ENCODE measurements at regions not wholly inside any gene's neighbourhood (a gene's known extent, or its start where the extent isn't known, plus 50 kb on each side); places are given as distances from the start of the nearest gene placed in this dataset.

DNA sequence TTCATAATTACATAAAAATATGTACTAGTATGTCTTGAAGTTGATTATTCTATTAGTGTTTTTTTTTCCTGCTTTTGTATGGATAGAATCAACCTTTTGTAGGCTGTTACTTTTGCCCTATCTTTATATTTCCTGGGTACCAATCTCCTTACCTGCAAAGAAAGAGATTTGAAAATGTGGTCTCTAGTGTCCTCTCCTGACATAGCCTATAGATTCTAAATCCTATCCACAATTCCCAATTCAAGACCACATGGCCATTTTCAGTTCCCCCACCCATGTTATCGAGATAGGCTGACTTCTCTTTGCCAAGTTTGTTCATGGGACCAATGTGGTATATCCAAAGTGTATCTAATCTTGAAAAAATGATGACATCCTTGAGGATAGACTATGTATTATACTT lies 269.4 kb upstream of the SEMA3D start:
- Histone ChIP-seq H3K4me2 (ENCODE audit: control insufficient read depth, extremely low read depth, insufficient read depth, low read depth, low read length) (no peak overlapping the region), H3K9me3 (ENCODE audit: control insufficient read depth, low read depth, low read length) (no peaks in the 10 kb centered on the region), H3K36me3 (ENCODE audit: control insufficient read depth in 2 of 2, extremely low read depth in 1 of 2, insufficient read depth in 2 of 2, low read length in 2 of 2) (no peaks in the 10 kb centered on the region), H3K79me2 (ENCODE audit: control insufficient read depth, insufficient read depth, low read length) (no peaks in the 10 kb centered on the region), H2AFZ (ENCODE audit: control insufficient read depth, low read length) (no peak overlapping the region), H3K27ac (ENCODE audit: control insufficient read depth, insufficient read depth, low read length) (no peak overlapping the region), H3K27me3 (ENCODE audit: control insufficient read depth, extremely low read depth, insufficient read depth, low read length) (no peaks in the 10 kb centered on the region), H3K9ac (ENCODE audit: control insufficient read depth, extremely low read depth, insufficient read depth, low read length) (no peak overlapping the region), H3K4me1 (ENCODE audit: control insufficient read depth, extremely low read depth, insufficient read depth, low read length) (no peaks in the 10 kb centered on the region), H3K4me3 (ENCODE audit: control insufficient read depth in 2 of 3, extremely low read depth in 1 of 3, insufficient read depth in 2 of 3, low read depth in 1 of 3, low read length in 3 of 3) (no peak overlapping the region), H3K9me1 (ENCODE audit: control insufficient read depth, extremely low read depth, insufficient read depth, low read length) (no peaks in the 10 kb centered on the region), H4K20me1 (ENCODE audit: control insufficient read depth, extremely low read depth, insufficient read depth, low read length) (no peaks in the 10 kb centered on the region)
- DNase-seq (ENCODE audit: low read depth, low spot score): no peak
- no peak for FAIRE-seq
- dilution Hi-C loops (cut with MboI; ENCODE audit: extremely low pct_ligation_motif_present, low sequenced_read_pairs): no loop called here
- TF ChIP-seq EZH2 (IDR thresholded peaks at IDR 0.05; ENCODE audit: low read length): no peak
- TF ChIP-seq, protein P1, sequence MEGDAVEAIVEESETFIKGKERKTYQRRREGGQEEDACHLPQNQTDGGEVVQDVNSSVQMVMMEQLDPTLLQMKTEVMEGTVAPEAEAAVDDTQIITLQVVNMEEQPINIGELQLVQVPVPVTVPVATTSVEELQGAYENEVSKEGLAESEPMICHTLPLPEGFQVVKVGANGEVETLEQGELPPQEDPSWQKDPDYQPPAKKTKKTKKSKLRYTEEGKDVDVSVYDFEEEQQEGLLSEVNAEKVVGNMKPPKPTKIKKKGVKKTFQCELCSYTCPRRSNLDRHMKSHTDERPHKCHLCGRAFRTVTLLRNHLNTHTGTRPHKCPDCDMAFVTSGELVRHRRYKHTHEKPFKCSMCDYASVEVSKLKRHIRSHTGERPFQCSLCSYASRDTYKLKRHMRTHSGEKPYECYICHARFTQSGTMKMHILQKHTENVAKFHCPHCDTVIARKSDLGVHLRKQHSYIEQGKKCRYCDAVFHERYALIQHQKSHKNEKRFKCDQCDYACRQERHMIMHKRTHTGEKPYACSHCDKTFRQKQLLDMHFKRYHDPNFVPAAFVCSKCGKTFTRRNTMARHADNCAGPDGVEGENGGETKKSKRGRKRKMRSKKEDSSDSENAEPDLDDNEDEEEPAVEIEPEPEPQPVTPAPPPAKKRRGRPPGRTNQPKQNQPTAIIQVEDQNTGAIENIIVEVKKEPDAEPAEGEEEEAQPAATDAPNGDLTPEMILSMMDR (optimal IDR thresholded peaks at IDR 0.05 in 1 of 3, IDR thresholded peaks at IDR 0.05 in 1 of 3, conservative IDR thresholded peaks at IDR 0.05 in 1 of 3; ENCODE audit: extremely low read depth in 1 of 3, insufficient read depth in 2 of 3, low read length in 3 of 3): no peak

DNA sequence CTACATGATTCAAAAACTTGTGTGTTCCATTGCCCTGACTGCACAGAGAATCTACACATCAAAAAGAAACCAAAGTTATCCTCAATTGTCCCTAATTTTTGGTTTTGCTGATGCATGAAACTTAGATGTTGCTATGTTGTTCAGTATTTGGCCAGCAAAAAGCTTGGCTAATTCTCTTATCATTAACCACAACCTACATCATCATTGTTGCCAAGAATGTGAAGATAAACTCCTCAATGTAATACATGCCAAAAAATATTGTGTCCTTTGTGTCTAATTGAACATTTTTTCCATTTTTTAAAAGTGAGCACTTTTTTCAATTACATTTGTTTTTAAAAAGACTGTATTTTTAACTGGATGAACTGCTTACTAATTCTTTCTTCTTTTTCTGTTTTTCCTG lies 268.0 kb upstream of the SEMA3D start:
- no peaks in the 10 kb centered on the region for H3K9me3 ChIP-seq (ENCODE audit: control insufficient read depth, low read depth, low read length)
- no peaks in the 10 kb centered on the region for H3K4me1 ChIP-seq (ENCODE audit: control insufficient read depth, extremely low read depth, insufficient read depth, low read length)
- TF ChIP-seq EZH2 (IDR thresholded peaks at IDR 0.05; ENCODE audit: low read length): no peak
- TF ChIP-seq, protein P1 (optimal IDR thresholded peaks at IDR 0.05 in 1 of 3, IDR thresholded peaks at IDR 0.05 in 1 of 3, conservative IDR thresholded peaks at IDR 0.05 in 1 of 3; ENCODE audit: extremely low read depth in 1 of 3, insufficient read depth in 2 of 3, low read length in 3 of 3): no peak
- no peaks in the 10 kb centered on the region for H3K79me2 ChIP-seq (ENCODE audit: control insufficient read depth, insufficient read depth, low read length)
- DNase-seq (ENCODE audit: low read depth, low spot score): no peak
- no peak overlapping the region for H2AFZ ChIP-seq (ENCODE audit: control insufficient read depth, low read length)
- dilution Hi-C loops (cut with MboI; ENCODE audit: extremely low pct_ligation_motif_present, low sequenced_read_pairs): no loop called here
- H3K9ac ChIP-seq (ENCODE audit: control insufficient read depth, extremely low read depth, insufficient read depth, low read length): no peak overlapping the region
- H4K20me1 ChIP-seq (ENCODE audit: control insufficient read depth, extremely low read depth, insufficient read depth, low read length): no peaks in the 10 kb centered on the region
- H3K9me1 ChIP-seq (ENCODE audit: control insufficient read depth, extremely low read depth, insufficient read depth, low read length): no peaks in the 10 kb centered on the region
- FAIRE-seq: no peak
- H3K27ac ChIP-seq (ENCODE audit: control insufficient read depth, insufficient read depth, low read length): no peak overlapping the region
- H3K4me2 ChIP-seq (ENCODE audit: control insufficient read depth, extremely low read depth, insufficient read depth, low read depth, low read length): no peak overlapping the region
- H3K27me3 ChIP-seq (ENCODE audit: control insufficient read depth, extremely low read depth, insufficient read depth, low read length): no peaks in the 10 kb centered on the region
- H3K4me3 ChIP-seq (ENCODE audit: control insufficient read depth in 2 of 3, extremely low read depth in 1 of 3, insufficient read depth in 2 of 3, low read depth in 1 of 3, low read length in 3 of 3): no peak overlapping the region
- H3K36me3 ChIP-seq (ENCODE audit: control insufficient read depth in 2 of 2, extremely low read depth in 1 of 2, insufficient read depth in 2 of 2, low read length in 2 of 2): no peaks in the 10 kb centered on the region

Measured in keratinocyte (primary cell).